Astrocyte (in vitro differentiated cells and primary cell): ENCODE measurements at regions not wholly inside any gene's neighbourhood (a gene's known extent, or its start where the extent isn't known, plus 50 kb on each side); places are given as distances from the start of the nearest gene placed in this dataset.

Experiments
- EZH2 ChIP-seq: IDR thresholded peaks from 2 replicates; pipeline ENCODE4 v1.6.1; 2012; ENCODE audit warnings: mild to moderate bottlenecking, low read length, inconsistent platforms; ENCODE audit not compliant: insufficient read depth
- TF ChIP-seq, protein P1 (sequence below): IDR thresholded peaks from 2 replicates; pipeline ENCODE4 v1.5.1; 2011; ENCODE audit warnings: low read depth, mild to moderate bottlenecking, inconsistent platforms, low read length, moderate library complexity; ENCODE audit not compliant: insufficient read depth

GRCh38 chr15:52975941-52976449 is 185.9 kb upstream of the ONECUT1 start:
- TF ChIP-seq, protein P1, sequence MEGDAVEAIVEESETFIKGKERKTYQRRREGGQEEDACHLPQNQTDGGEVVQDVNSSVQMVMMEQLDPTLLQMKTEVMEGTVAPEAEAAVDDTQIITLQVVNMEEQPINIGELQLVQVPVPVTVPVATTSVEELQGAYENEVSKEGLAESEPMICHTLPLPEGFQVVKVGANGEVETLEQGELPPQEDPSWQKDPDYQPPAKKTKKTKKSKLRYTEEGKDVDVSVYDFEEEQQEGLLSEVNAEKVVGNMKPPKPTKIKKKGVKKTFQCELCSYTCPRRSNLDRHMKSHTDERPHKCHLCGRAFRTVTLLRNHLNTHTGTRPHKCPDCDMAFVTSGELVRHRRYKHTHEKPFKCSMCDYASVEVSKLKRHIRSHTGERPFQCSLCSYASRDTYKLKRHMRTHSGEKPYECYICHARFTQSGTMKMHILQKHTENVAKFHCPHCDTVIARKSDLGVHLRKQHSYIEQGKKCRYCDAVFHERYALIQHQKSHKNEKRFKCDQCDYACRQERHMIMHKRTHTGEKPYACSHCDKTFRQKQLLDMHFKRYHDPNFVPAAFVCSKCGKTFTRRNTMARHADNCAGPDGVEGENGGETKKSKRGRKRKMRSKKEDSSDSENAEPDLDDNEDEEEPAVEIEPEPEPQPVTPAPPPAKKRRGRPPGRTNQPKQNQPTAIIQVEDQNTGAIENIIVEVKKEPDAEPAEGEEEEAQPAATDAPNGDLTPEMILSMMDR = no peak
- no peak for TF ChIP-seq EZH2
